ENCODE measurements at regions not wholly inside any gene's neighbourhood (a gene's known extent, or its start where the extent isn't known, plus 50 kb on each side); places are given as distances from the start of the nearest gene placed in this dataset.

GRCh38 chr14:43540948-43541347, 966.1 kb downstream of the FSCB start:
- no peak overlapping the region for H3K27ac ChIP-seq (ENCODE audit: insufficient read depth, low read depth, low read length)
- no peaks in the 10 kb centered on the region for H3K9me1 ChIP-seq (replicated peaks; ENCODE audit: control insufficient read depth, extremely low read depth, insufficient read depth, low read length)
- DNase-seq (ENCODE audit: low read depth, low spot score) (no peak), FAIRE-seq (no peak)
- no peaks in the 10 kb centered on the region for H4K20me1 ChIP-seq (replicated peaks; ENCODE audit: control insufficient read depth, extremely low read depth, insufficient read depth, low read length)
- peaks cover 3% of the 10 kb centered on the region for H3K9me3 ChIP-seq (replicated peaks; ENCODE audit: control insufficient read depth, insufficient read depth, low read length)
- dilution Hi-C loops (cut with MboI; ENCODE audit: extremely low pct_ligation_motif_present, low sequenced_read_pairs) = no loop called here
- H3K27me3 ChIP-seq (ENCODE audit: control insufficient read depth in 2 of 2, insufficient read depth in 2 of 2, low read length in 2 of 2) = no peaks in the 10 kb centered on the region
- no peak overlapping the region for H2AFZ ChIP-seq (ENCODE audit: low read depth, low read length)
- BruUV-seq (replicated peaks) = no TSS peak
- POLR2A ChIA-PET = no interaction called here
- H3K9ac ChIP-seq (replicated peaks; ENCODE audit: extremely low read depth, insufficient read depth, low read length) = no peak overlapping the region
- no peak overlapping the region for H3K4me3 ChIP-seq (replicated peaks in 1 of 3; ENCODE audit: insufficient read depth in 1 of 3, low read depth in 1 of 3, low read length in 3 of 3)
- H3K4me1 ChIP-seq (ENCODE audit: control insufficient read depth, extremely low read depth, insufficient read depth, low read length) = no peaks in the 10 kb centered on the region
- H3K36me3 ChIP-seq (ENCODE audit: control insufficient read depth in 2 of 2, extremely low read depth in 1 of 2, insufficient read depth in 2 of 2, low read length in 2 of 2) = no peaks in the 10 kb centered on the region
- TF ChIP-seq POLR2AphosphoS5 (IDR thresholded peaks at IDR 0.05; ENCODE audit: insufficient read depth, low read depth, low read length) = no peak
- TF ChIP-seq GATA2 (IDR thresholded peaks at IDR 0.05; ENCODE audit: insufficient read depth, insufficient read length, low read depth, low read length) = no peak
- no peak for TF ChIP-seq EZH2 (IDR thresholded peaks at IDR 0.05; ENCODE audit: borderline replicate concordance, low read depth, low read length, severe bottlenecking)
- no peak for TF ChIP-seq FOS (IDR thresholded peaks at IDR 0.05; ENCODE audit: borderline replicate concordance, insufficient read depth, low read length)
- no peak for TF ChIP-seq CTCF (IDR thresholded peaks at IDR 0.05; ENCODE audit: extremely low read depth in 1 of 2, insufficient read depth in 1 of 2, low read depth in 1 of 2, low read length in 2 of 2)
- TF ChIP-seq MYC (IDR thresholded peaks at IDR 0.05; ENCODE audit: low read depth, low read length) = no peak
- no peak for TF ChIP-seq JUN (IDR thresholded peaks at IDR 0.05; ENCODE audit: borderline replicate concordance, insufficient read depth, insufficient read length, low read depth)
- no peak for TF ChIP-seq POLR2A (IDR thresholded peaks at IDR 0.05; ENCODE audit: low read depth, low read length)
- TF ChIP-seq MAX (IDR thresholded peaks at IDR 0.05; ENCODE audit: insufficient read depth, insufficient read length) = no peak
- no peak overlapping the region for H3K4me2 ChIP-seq (ENCODE audit: insufficient read depth, low read length)
- no peaks in the 10 kb centered on the region for H3K79me2 ChIP-seq (ENCODE audit: control insufficient read depth, insufficient read depth, low read length)
- CTCF ChIA-PET = interaction anchor here (0.7 kb wide), 1 partner anchor 151 kb away, joined by 5 read pairs; no protein-coding TSS in a partner anchor
- intact Hi-C loops (cut with micrococcal nuclease) = no loop called here

Data from endothelial cell of umbilical vein (primary cell).